Caco-2 (cell line): ENCODE measurements at regions not wholly inside any gene's neighbourhood (a gene's known extent, or its start where the extent isn't known, plus 50 kb on each side); places are given as distances from the start of the nearest gene placed in this dataset.

ENCODE experiments used
- BruUV-seq: library from RNA; stranded (reverse); fragments of 400-500 nt; replicated peaks from 2 replicates; lab custom pipeline; 2021; lab: Mats Ljungman, UMichigan
- CTCF ChIA-PET: fragments of 300-600 bp; sonication (Branson Sonifier 250); formaldehyde crosslinking; loops from one replicate; lab custom pipeline; 2022; ENCODE audit warnings: antibody characterized with exemption; lab: Charles Lee
- POLR2A ChIA-PET: fragments of 300-600 bp; sonication (Branson Sonifier 250); formaldehyde crosslinking; loops from one replicate; lab custom pipeline; 2022; ENCODE audit warnings: antibody characterized with exemption; lab: Charles Lee
- DNase-seq, 2 experiments: peaks; one replicate each; pipeline versions ENCODE4 v3.0.0 to v3.0.0-alpha.2; 2020 to 2022
- H3K27me3 ChIP-seq: replicated peaks from 2 replicates; pipeline ENCODE4 v1.6.0; 2011; ENCODE audit warnings: low read length; ENCODE audit not compliant: control insufficient read depth, insufficient read depth
- H3K36me3 ChIP-seq: 2 replicates; pipeline ENCODE4 v1.5.1; 2011; ENCODE audit warnings: low read length; ENCODE audit not compliant: control insufficient read depth, insufficient read depth
- H3K4me1 ChIP-seq: fragments of 250-450 bp; sonication (Bioruptor Pico); 2 replicates; pipeline ENCODE4 v1.5.1; 2020; ENCODE audit warnings: mild to moderate bottlenecking
- H3K4me3 ChIP-seq: 2 replicates; pipeline ENCODE4 v1.5.1; 2011; ENCODE audit warnings: low read depth, mild to moderate bottlenecking, control low read depth, low read length
- H3K9me3 ChIP-seq: fragments of 250-450 bp; sonication (Bioruptor Pico); 2 replicates; pipeline ENCODE4 v1.5.1; 2020; ENCODE audit warnings: mild to moderate bottlenecking, moderate library complexity
- H3K27ac Mint-ChIP-seq: one replicate; pipeline ENCODE4 v1.8.0; 2022; ENCODE audit warnings: mixed read lengths; ENCODE audit not compliant: unreplicated experiment
- H3K27me3 Mint-ChIP-seq: one replicate; pipeline ENCODE4 v1.8.0; 2022; ENCODE audit warnings: mixed read lengths; ENCODE audit not compliant: insufficient read depth, unreplicated experiment
- H3K36me3 Mint-ChIP-seq: one replicate; pipeline ENCODE4 v1.8.0; 2022; ENCODE audit warnings: mild to moderate bottlenecking, mixed read lengths; ENCODE audit not compliant: insufficient read depth, unreplicated experiment
- H3K4me1 Mint-ChIP-seq: one replicate; pipeline ENCODE4 v1.8.0; 2022; ENCODE audit warnings: low read depth, mixed read lengths; ENCODE audit not compliant: unreplicated experiment
- H3K4me3 Mint-ChIP-seq: one replicate; pipeline ENCODE4 v1.8.0; 2022; ENCODE audit warnings: mild to moderate bottlenecking, moderate library complexity, mixed read lengths; ENCODE audit not compliant: unreplicated experiment
- H3K9me3 Mint-ChIP-seq: one replicate; pipeline ENCODE4 v1.8.0; 2022; ENCODE audit warnings: mixed read lengths; ENCODE audit not compliant: unreplicated experiment
- intact Hi-C: fragments of 100-400 bp; cut with micrococcal nuclease; formaldehyde crosslinking; loops from one replicate; pipeline ENCODE4 v1.10.0; 2022; ENCODE audit not compliant: unreplicated experiment
- TF ChIP-seq, protein P1 (sequence below), 2 experiments: fragments of 200-600 bp in 1 of 2; IDR thresholded peaks; 1 replicate in 1 of 2; 2 replicates in 1 of 2; pipeline versions ENCODE4 v1.5.1 to v1.8.0; 2011 to 2022; ENCODE audit warnings: antibody characterized with exemption in 1 of 2, control low read depth in 1 of 2, inconsistent platforms in 1 of 2, low read depth in 1 of 2, low read length in 1 of 2, mild to moderate bottlenecking in 1 of 2, moderate library complexity in 1 of 2; ENCODE audit not compliant: insufficient read depth in 1 of 2, severe bottlenecking in 1 of 2, unreplicated experiment in 1 of 2

DNA sequence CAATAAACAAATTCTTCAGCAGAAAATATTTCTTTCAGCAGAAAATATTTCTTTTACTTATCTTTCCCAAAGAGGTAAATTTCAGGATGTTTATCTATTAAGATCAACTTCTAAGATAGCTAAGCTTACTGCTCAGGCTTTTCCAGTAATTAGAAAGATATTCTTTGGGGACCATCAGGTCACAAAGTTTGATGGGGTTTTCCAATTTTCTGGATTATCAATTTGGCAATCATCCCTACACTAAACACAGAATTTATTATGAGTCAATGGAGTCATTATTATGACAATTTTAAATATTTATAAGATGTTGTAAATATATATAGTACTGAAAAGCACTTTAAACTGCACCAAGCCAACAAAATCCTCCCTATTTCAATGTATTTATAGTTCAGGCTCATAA is 137.6 kb downstream of the AKAP11 start:
- TF ChIP-seq, protein P1, sequence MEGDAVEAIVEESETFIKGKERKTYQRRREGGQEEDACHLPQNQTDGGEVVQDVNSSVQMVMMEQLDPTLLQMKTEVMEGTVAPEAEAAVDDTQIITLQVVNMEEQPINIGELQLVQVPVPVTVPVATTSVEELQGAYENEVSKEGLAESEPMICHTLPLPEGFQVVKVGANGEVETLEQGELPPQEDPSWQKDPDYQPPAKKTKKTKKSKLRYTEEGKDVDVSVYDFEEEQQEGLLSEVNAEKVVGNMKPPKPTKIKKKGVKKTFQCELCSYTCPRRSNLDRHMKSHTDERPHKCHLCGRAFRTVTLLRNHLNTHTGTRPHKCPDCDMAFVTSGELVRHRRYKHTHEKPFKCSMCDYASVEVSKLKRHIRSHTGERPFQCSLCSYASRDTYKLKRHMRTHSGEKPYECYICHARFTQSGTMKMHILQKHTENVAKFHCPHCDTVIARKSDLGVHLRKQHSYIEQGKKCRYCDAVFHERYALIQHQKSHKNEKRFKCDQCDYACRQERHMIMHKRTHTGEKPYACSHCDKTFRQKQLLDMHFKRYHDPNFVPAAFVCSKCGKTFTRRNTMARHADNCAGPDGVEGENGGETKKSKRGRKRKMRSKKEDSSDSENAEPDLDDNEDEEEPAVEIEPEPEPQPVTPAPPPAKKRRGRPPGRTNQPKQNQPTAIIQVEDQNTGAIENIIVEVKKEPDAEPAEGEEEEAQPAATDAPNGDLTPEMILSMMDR (IDR thresholded peaks at IDR 0.05; ENCODE audit: insufficient read depth in 1 of 2, low read depth in 1 of 2, low read length in 1 of 2, severe bottlenecking in 1 of 2, unreplicated experiment in 1 of 2): no peak
- no peaks in the 10 kb centered on the region for H3K36me3 Mint-ChIP-seq
- H3K27me3 Mint-ChIP-seq: peaks cover 8% of the 10 kb centered on the region
- POLR2A ChIA-PET: no interaction called here
- no TSS peak for BruUV-seq
- Histone ChIP-seq H3K27me3 (no peaks in the 10 kb centered on the region; the same call in 1 of the 2 replicates), H3K36me3 (no peaks in the 10 kb centered on the region), H3K9me3 (no peaks in the 10 kb centered on the region), H3K4me1 (no peaks in the 10 kb centered on the region), H3K4me3 (no peak overlapping the region)
- H3K4me1 Mint-ChIP-seq: no peaks in the 10 kb centered on the region
- CTCF ChIA-PET: no interaction called here
- no peak overlapping the region for H3K4me3 Mint-ChIP-seq
- intact Hi-C loops: no loop called here
- no peak overlapping the region for H3K27ac Mint-ChIP-seq
- DNase-seq: no peak
- no peaks in the 10 kb centered on the region for H3K9me3 Mint-ChIP-seq

DNA sequence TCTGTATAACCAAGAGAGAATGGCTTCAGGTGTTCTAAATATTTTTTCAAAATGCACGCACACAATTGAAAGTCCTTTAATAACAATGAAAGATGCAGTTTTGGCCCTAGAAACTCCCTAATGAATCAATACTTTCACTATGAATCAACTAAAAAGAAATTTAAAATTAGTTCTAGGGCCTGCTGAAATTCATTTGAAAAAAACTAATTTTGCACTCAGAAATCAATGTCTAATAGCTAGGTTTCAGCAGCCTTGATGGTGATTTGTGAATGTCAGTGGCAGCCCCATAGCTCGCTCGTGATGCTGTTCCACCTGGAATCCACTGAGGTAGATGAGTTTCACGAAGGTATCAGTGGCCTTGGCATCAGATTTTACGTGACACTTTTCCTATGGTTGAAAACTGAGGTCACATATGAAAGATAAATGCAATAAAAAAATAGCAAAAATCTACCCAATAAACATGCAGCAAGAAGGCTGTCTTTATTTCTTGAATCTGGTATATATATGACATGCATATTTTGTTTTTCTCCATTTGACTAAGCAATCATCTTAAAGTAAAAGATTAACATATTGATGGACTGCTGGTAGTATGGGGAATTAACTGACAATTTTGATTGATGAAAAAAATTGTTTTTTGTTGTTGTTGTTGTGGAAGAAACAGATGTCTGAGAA is 141.0 kb downstream of the AKAP11 start:
- CTCF ChIA-PET: interaction anchor here (0.6 kb wide), 1 partner anchor 259 kb away, joined by 3 read pairs; no protein-coding TSS in a partner anchor
- H3K4me3 Mint-ChIP-seq: no peak overlapping the region
- H3K27me3 ChIP-seq: no peaks in the 10 kb centered on the region
- H3K4me1 Mint-ChIP-seq: no peaks in the 10 kb centered on the region
- H3K4me3 ChIP-seq: no peak overlapping the region
- intact Hi-C loops: no loop called here
- H3K27me3 Mint-ChIP-seq: peaks cover 9% of the 10 kb centered on the region
- no peaks in the 10 kb centered on the region for H3K9me3 ChIP-seq
- TF ChIP-seq, protein P1 (IDR thresholded peaks at IDR 0.05; ENCODE audit: insufficient read depth in 1 of 2, low read depth in 1 of 2, low read length in 1 of 2, severe bottlenecking in 1 of 2, unreplicated experiment in 1 of 2): no peak
- no peak for DNase-seq
- POLR2A ChIA-PET: no interaction called here
- H3K4me1 ChIP-seq: no peaks in the 10 kb centered on the region
- H3K27ac Mint-ChIP-seq: no peak overlapping the region
- no peaks in the 10 kb centered on the region for H3K9me3 Mint-ChIP-seq
- H3K36me3 Mint-ChIP-seq: no peaks in the 10 kb centered on the region
- no TSS peak for BruUV-seq
- H3K36me3 ChIP-seq: no peaks in the 10 kb centered on the region

DNA sequence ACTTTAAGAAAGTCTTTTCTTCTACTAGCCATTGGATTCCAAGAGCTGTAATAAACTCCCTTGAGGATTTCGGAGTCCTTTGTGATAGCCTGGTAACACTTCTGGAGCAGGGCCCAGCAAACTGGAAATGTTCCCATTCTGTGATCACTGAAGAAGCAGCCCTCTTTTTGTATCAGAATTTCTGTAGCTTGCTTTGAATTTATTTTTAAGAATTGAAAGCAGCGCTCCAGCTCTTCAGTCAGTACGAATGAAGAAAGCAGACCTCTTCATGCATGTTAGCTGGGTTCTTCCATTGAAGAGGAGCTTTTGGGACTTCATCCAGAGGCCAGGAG is 141.5 kb downstream of the AKAP11 start:
- ChIA-PET CTCF (no interaction called here), POLR2A (no interaction called here)
- no peak overlapping the region for H3K4me3 ChIP-seq
- BruUV-seq: no TSS peak
- H3K27ac Mint-ChIP-seq: no peak overlapping the region
- no peak overlapping the region for H3K4me3 Mint-ChIP-seq
- intact Hi-C loops: no loop called here
- no peaks in the 10 kb centered on the region for H3K36me3 Mint-ChIP-seq
- TF ChIP-seq, protein P1 (IDR thresholded peaks at IDR 0.05; ENCODE audit: insufficient read depth in 1 of 2, low read depth in 1 of 2, low read length in 1 of 2, severe bottlenecking in 1 of 2, unreplicated experiment in 1 of 2): no peak
- no peaks in the 10 kb centered on the region for H3K27me3 ChIP-seq
- H3K9me3 ChIP-seq: no peaks in the 10 kb centered on the region
- H3K27me3 Mint-ChIP-seq: peaks cover 5% of the 10 kb centered on the region
- no peaks in the 10 kb centered on the region for H3K4me1 ChIP-seq
- no peak for DNase-seq
- no peaks in the 10 kb centered on the region for H3K4me1 Mint-ChIP-seq
- H3K36me3 ChIP-seq: no peaks in the 10 kb centered on the region
- no peaks in the 10 kb centered on the region for H3K9me3 Mint-ChIP-seq
